ENCODE measurements at regions not wholly inside any gene's neighbourhood (a gene's known extent, or its start where the extent isn't known, plus 50 kb on each side); places are given as distances from the start of the nearest gene placed in this dataset.

- H3K4me1 ChIP-seq (ENCODE audit: insufficient read depth), result no peaks in the 10 kb centered on the region
- no peak overlapping the region for H3K4me3 ChIP-seq
- H3K79me2 ChIP-seq, result no peaks in the 10 kb centered on the region
- no peaks in the 10 kb centered on the region for H3K36me3 ChIP-seq (replicated peaks; ENCODE audit: insufficient read depth, low read depth)
- TF ChIP-seq CTCF (IDR thresholded peaks at IDR 0.05; ENCODE audit: poor library complexity) (no peak), EZH2 (IDR thresholded peaks at IDR 0.05; ENCODE audit: borderline replicate concordance) (no peak)
- WGBS (ENCODE audit: low lambda C conversion rate, missing lambda C conversion rate), result 84% methylated on average over 4 of the region's 4 CpGs
- no peak overlapping the region for H3K27ac ChIP-seq
- H3K9me2 ChIP-seq (replicated peaks; ENCODE audit: insufficient read depth), result no peaks in the 10 kb centered on the region
- H3K4me2 ChIP-seq, result no peak overlapping the region
- H4K20me1 ChIP-seq (ENCODE audit: insufficient read depth, poor library complexity, severe bottlenecking), result no peaks in the 10 kb centered on the region
- H2AFZ ChIP-seq, result no peak overlapping the region
- no peaks in the 10 kb centered on the region for H3K9me3 ChIP-seq (ENCODE audit: low read depth)
- DNase-seq (ENCODE audit: low spot score), result no peak
- no peaks in the 10 kb centered on the region for H3K27me3 ChIP-seq
These were observed 1094.0 kb upstream of the B3GALT2 start for GRCh38 chr1:194280463-194280862.

- no peaks in the 10 kb centered on the region for H4K20me1 ChIP-seq (ENCODE audit: insufficient read depth, poor library complexity, severe bottlenecking)
- 81% methylated on average over 3 of the region's 3 CpGs for WGBS (ENCODE audit: low lambda C conversion rate, missing lambda C conversion rate)
- no peak for TF ChIP-seq CTCF (IDR thresholded peaks at IDR 0.05; ENCODE audit: poor library complexity)
- TF ChIP-seq EZH2phosphoT487 (IDR thresholded peaks at IDR 0.05; ENCODE audit: low read depth, severe bottlenecking, unreplicated experiment), result no peak
- no peak for TF ChIP-seq EZH2 (IDR thresholded peaks at IDR 0.05; ENCODE audit: borderline replicate concordance)
These were observed 1093.6 kb upstream of the B3GALT2 start for GRCh38 chr1:194279975-194280374.

GRCh38 chr1:194277927-194278326 is 1091.5 kb upstream of the B3GALT2 start:
- TF ChIP-seq EZH2 (IDR thresholded peaks at IDR 0.05; ENCODE audit: borderline replicate concordance) (no peak), EZH2phosphoT487 (IDR thresholded peaks at IDR 0.05; ENCODE audit: low read depth, severe bottlenecking, unreplicated experiment) (no peak), CTCF (IDR thresholded peaks at IDR 0.05; ENCODE audit: poor library complexity) (no peak)
- Histone ChIP-seq H3K4me2 (no peak overlapping the region), H3K9me3 (ENCODE audit: low read depth) (no peaks in the 10 kb centered on the region), H3K36me3 (replicated peaks; ENCODE audit: insufficient read depth, low read depth) (no peaks in the 10 kb centered on the region), H3K27ac (no peak overlapping the region), H3K9me2 (replicated peaks; ENCODE audit: insufficient read depth) (no peaks in the 10 kb centered on the region), H3K27me3 (no peaks in the 10 kb centered on the region), H3K4me3 (no peak overlapping the region), H3K4me1 (ENCODE audit: insufficient read depth) (no peaks in the 10 kb centered on the region), H4K20me1 (ENCODE audit: insufficient read depth, poor library complexity, severe bottlenecking) (no peaks in the 10 kb centered on the region), H2AFZ (no peak overlapping the region), H3K79me2 (no peaks in the 10 kb centered on the region)
- no peak for DNase-seq (ENCODE audit: low spot score)
- 97% methylated on average over 6 of the region's 6 CpGs for WGBS (ENCODE audit: low lambda C conversion rate, missing lambda C conversion rate)

More at GRCh38 chr1:194279975-194280374, 1093.6 kb upstream of the B3GALT2 start:
- Histone ChIP-seq H3K27ac (no peak overlapping the region), H3K79me2 (no peaks in the 10 kb centered on the region), H3K4me1 (ENCODE audit: insufficient read depth) (no peaks in the 10 kb centered on the region), H3K9me3 (ENCODE audit: low read depth) (no peaks in the 10 kb centered on the region), H3K4me3 (no peak overlapping the region), H2AFZ (no peak overlapping the region), H3K4me2 (no peak overlapping the region), H3K27me3 (no peaks in the 10 kb centered on the region), H3K9me2 (replicated peaks; ENCODE audit: insufficient read depth) (no peaks in the 10 kb centered on the region), H3K36me3 (replicated peaks; ENCODE audit: insufficient read depth, low read depth) (no peaks in the 10 kb centered on the region)
- DNase-seq (ENCODE audit: low spot score), result no peak

- no peak overlapping the region for H2AFZ ChIP-seq
- no peaks in the 10 kb centered on the region for H3K36me3 ChIP-seq (replicated peaks; ENCODE audit: insufficient read depth, low read depth)
- H3K27ac ChIP-seq, result no peak overlapping the region
- no peaks in the 10 kb centered on the region for H3K9me2 ChIP-seq (replicated peaks; ENCODE audit: insufficient read depth)
- 65% methylated on average over 1 of the region's 1 CpG for WGBS (ENCODE audit: low lambda C conversion rate, missing lambda C conversion rate)
- no peak overlapping the region for H3K4me2 ChIP-seq
- no peaks in the 10 kb centered on the region for H3K9me3 ChIP-seq (ENCODE audit: low read depth)
- no peaks in the 10 kb centered on the region for H4K20me1 ChIP-seq (ENCODE audit: insufficient read depth, poor library complexity, severe bottlenecking)
- TF ChIP-seq CTCF (IDR thresholded peaks at IDR 0.05; ENCODE audit: poor library complexity) (no peak), EZH2 (IDR thresholded peaks at IDR 0.05; ENCODE audit: borderline replicate concordance) (no peak), EZH2phosphoT487 (IDR thresholded peaks at IDR 0.05; ENCODE audit: low read depth, severe bottlenecking, unreplicated experiment) (no peak)
- no peaks in the 10 kb centered on the region for H3K4me1 ChIP-seq (ENCODE audit: insufficient read depth)
- no peaks in the 10 kb centered on the region for H3K27me3 ChIP-seq
- H3K4me3 ChIP-seq, result no peak overlapping the region
- DNase-seq (ENCODE audit: low spot score), result no peak
- no peaks in the 10 kb centered on the region for H3K79me2 ChIP-seq
These were observed 1087.2 kb upstream of the B3GALT2 start for GRCh38 chr1:194273660-194274059.
